ENCODE measurements at regions not wholly inside any gene's neighbourhood (a gene's known extent, or its start where the extent isn't known, plus 50 kb on each side); places are given as distances from the start of the nearest gene placed in this dataset.

DNA sequence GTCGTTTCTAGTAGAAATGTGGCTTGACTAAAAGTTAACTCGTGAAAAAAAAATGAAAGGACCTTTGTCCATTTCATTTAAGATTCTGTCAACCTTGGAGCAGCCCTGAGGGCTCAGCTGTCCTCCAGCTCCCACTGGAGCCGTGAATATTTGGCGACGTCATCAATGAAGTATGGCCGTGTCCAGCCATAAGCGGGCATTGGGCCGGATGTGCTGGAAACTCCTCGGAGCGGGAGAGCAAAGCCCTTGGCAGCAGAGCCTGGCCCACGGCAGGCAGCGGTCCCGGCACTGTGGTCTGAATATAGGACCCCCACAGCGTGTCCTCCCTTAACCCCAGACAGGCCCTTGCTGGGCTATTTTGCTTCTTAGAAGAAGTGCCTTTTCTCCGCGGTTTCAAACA is 50.0 kb downstream of the JAKMIP3 start:
- no peak for DNase-seq

GRCh38 chr10:132117146-132117545 is 51.4 kb downstream of the JAKMIP3 start:
- DNase-seq = no peak

GRCh38 chr10:132117636-132118190 is 52.0 kb downstream of the JAKMIP3 start:
- DNase-seq = no peak

- DNase-seq = no peak
Observed at GRCh38 chr10:132118366-132118765, 52.6 kb downstream of the JAKMIP3 start.

GRCh38 chr10:132120200-132120599 is 54.5 kb downstream of the JAKMIP3 start:
- DNase-seq = no peak

DNA sequence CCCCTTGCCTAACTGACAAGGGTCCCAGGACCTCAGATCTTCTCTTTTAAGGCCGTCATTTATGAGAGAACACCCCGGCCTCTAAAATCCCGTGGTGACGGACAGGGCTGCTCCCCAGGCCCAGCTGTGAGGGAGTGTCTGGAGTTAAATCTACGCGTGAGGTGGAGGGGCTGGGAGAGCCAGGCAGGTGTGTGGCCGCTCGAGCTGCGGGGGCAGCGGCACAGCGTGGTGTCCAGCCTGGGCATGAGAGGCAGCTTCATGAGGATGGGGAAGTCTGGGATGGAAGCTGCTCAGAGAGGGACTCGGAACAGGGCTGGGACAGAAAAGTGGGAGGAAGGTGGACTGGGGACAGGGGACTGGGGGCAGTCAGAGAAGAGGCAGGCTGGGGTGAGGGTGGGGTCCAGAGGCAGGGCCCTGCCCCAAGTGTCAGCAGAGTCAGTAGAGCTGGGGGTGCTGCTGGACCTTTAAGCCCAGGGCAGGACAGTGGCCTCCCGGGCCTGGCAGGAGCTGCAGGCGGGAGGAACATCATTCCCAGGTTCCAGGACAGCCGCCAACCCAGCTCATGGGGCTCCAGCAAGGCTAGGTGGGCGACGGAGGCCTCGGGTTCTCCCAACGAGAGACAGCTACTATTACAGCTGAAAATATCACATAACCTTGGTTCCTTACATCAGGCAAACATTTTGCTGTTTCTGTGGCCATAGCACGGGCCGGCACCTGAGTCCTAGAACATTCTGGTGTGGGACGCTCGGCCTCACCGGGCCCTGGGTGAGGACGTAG is 55.2 kb downstream of the JAKMIP3 start:
- no peak for DNase-seq

DNA sequence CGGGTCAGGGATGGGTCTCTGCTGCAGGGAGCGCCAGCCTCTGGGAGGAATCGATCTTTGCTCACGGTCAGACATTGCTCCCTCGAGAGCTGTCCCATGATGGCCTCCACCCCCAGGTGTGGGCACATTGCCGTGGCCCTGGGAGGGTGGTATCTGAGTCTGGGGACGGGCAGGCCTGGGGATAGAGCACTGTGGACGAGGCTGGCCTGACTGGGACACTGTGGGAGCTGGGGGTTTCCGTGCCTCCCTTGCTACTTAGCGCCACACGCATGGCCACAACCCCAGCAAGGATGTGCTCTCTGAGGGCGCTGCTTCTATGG is 55.7 kb downstream of the JAKMIP3 start:
- DNase-seq = no peak

DNA sequence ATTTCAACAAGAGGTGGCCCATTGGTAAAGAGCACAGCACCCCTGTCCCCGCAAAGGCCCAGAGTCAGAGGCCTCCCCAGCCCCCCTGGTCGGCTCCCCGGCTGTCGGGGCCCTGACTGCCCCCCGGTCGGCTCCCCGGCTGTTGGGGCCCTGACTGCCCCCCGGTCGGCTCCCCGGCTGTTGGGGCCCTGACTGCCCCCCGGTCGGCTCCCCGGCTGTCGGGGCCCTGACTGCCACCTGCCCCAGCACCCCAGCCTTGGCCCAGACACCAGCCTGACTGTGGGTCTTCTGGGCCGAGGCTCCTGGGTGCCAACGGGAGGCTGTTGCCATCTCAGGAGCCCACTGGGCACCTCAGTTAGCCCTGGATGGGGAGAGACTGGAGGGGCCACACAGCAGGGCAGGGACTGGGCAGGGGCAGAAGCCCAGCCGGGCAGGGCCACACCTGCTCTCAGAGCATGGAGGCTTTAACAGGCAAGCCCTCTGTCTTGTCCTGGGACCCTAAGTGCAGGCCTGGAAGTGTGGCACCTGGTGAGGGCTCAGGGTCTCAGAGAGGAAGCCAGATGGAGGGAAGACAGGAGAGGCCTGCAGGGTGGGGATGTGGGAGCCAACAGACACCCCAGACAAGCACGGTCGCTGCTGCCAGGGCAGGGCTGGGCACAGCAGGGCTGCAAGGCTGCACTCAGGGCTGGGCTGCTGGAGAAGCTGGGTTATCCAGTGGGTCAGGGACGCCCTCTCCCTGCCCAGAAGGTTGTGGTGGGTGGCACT is 56.5 kb downstream of the JAKMIP3 start:
- no peak for DNase-seq

GRCh38 chr10:132122939-132123445 is 57.2 kb downstream of the JAKMIP3 start:
- no peak for DNase-seq

GRCh38 chr10:132123606-132124005 is 57.9 kb downstream of the JAKMIP3 start:
- DNase-seq = no peak

- DNase-seq = no peak
Observed at GRCh38 chr10:132124201-132124920, 58.6 kb downstream of the JAKMIP3 start.

GRCh38 chr10:132129431-132129830 is 57.3 kb upstream of the DPYSL4 start:
- no peak for DNase-seq

DNA sequence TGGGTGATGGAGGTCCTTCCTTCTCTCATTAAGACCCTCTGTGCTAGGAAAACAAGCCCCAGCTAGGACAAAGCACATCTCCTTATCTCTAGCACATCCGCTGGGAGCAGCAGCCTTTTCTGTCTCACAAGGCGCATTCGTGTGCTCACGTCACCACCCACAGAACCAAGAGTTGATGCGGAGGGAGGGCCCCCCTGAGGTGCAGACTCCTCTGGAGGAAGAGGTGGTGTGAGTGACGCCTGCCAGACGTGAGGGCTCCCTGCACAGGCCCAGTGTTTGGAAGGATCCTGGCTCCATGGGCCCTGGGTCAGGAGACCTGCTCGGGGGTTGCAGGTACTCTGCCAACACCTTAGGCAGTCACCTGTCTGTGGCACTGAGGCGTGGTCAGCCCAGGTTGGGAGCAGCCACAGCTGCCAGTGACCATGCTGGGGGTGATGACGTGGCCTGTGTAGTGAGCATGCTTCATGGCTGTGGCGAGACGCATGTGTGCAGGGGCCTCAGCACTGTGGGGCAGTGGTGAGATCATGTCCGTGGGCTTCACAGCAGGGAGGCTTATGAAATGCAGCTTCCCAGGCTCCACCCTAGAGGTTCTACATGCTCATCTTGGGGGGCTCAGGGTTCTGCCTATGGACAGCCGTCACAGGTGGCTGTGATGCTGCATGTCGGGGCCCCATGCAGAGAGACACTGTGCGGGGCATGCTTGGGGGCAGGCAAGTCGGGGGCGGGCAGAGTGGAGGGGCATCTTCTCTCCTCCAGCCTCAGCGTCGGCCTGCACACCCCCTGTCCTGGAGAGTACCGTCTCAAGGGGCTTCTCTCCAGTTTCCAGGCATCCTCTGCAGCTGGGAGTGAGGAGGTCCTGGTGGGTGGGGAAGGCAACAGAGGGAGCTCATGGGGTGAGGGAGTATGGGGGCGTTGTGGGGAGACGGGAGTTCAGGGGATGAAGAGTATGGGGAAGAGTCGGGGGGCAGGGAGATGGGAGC is 56.2 kb upstream of the DPYSL4 start:
- DNase-seq = no peak

DNA sequence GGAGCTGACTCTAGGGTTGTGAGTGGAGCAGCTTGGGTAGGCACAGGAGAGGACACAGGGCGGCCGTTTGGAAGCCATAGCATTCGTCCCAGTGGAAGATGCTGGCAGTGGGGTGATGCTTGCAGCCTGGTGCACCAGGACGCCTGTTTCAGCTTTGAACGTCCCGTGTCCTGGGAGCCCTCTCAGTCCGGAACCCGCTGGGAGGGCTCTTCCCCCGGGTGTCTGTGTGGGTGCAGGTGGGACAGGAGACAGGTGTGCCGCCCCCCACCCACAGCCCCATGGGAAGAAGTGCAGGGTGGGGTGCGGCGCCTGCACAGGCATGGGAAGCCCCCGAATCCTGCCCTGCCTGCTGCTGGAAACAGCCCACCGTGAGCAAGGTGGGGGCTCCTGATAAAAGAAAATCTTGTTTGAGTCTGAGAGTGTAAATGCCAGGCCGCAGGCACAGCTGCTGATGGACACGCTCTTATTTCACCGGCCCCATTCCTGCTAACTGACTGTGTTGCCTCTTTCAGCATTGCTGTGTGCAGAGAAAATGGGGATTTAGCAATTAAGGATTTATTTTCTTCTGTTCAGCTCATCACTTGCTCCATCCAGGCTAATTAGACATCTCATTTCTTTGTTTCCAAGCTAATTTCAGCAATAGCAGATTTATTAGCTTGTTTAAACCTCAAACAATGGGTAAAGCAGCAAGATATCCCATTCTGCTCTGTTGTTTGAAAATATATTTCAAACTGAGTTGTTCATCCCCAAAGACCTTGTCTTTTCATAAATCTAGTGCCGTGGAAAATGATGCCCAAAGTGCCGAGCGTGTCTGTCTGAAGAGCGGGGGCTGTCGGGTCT is 54.9 kb upstream of the DPYSL4 start:
- DNase-seq = no peak

DNA sequence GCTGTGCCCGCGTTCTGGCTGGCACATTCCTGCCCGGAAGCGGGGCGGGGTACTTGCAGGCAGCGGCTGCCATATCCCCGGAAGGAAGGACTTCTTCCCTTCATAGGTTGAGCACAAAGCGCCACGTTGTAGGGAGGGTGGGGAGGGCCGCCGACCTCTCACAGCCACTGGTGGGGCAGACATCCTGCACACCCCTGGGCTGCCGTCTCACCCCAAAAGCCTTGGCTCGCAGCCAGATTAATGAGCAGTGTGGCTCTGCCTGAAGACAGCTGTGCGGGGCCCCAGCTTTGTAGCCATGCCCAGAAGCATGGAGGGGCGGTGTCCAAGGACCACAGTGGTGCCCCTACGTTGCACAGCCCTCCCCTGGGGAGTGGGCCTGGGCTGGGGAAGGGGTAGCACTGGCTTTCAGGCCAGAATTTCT is 54.3 kb upstream of the DPYSL4 start:
- DNase-seq = no peak

- DNase-seq = no peak
Observed at GRCh38 chr10:132133005-132133404, 53.7 kb upstream of the DPYSL4 start.

DNA sequence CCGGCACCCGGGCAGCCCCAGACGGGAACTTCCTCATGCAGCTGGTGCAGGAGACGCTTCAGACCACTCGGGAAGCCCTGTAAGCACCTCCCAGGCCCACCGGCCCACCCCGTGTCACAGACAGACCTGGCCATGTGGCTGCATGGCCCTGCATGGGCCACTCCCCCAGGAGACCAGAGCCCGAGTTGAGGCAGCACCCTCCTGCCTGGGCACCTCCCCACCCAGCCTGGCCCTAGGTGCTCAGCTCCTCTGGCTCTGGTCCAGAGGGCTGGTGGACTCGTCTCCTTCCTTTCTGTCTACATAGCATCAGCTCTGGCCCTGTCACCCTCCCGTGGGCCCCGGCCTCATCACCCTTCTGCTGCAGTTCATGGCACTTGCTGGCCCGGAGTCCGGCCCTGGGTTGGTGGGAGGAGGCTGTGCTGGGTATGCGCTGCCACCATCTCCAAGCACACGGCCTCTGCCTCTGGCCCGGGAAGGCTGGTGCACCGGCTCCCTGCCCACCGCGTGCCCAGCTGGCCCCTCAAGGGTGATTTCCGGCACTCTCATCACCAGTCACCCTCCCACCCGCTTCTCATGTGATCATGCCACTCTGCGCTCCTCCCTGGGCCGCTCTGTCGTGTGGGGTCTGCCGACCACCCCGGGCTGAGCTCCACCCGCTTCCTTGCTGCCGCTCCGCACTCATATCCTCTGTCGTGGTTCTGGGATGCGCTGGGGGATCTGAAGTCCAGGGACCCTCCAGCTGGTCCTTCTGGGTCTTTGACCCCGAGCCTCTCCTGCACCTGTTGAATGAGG is 53.1 kb upstream of the DPYSL4 start:
- no peak for DNase-seq

- DNase-seq = no peak
Observed at GRCh38 chr10:132134241-132135052, 52.3 kb upstream of the DPYSL4 start.
